ENCODE measurements at regions not wholly inside any gene's neighbourhood (a gene's known extent, or its start where the extent isn't known, plus 50 kb on each side); places are given as distances from the start of the nearest gene placed in this dataset.
"Not testable (repeated sequence)": the region's sequence is repeated elsewhere in the genome, so short reads cannot be mapped to it uniquely, and the experiment has no call there.

DNA sequence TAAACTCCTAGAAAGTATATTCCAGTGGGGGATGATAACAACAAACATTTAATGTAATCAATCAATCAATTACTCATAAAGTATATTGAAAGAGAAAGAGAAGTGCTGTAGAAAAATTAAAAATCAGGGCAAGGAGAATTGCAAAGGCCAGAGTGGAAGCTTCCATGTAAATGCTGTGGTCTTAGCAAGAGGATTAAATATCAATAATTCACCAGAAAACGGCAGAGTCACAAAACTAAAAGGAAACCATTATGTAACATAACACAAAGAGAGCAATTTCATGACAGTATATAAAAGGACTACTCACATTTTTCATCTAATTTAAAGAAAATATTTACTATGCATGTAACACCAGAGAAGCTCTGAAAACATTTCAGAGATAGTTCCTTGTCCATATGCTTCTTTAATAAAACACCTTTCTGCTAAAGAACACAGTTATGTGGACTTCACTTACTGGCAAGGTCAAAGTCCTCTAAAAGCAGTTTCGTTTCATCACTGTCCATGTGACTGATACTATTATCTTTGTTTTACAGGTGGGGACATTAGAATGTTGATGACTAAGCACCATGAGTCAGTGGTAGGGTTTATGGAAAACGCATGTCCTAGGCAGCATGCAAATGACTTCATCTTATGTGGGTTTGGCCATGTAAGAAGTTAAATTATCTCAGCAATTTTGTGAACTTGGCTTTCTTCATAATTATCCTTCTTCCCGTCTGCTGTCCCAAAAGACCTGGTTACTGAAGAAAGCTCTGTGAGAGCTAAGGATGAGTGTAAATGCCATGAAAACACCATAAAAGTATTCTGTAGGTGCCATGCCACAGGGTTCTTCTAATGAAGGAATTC, 185.8 kb upstream of the TENT5A start:
- DNase-seq (no peak), ATAC-seq (ENCODE audit: poor library complexity) (peak; percentile 39)
- intact Hi-C loops (cut with DNase I) = no loop called here

DNA sequence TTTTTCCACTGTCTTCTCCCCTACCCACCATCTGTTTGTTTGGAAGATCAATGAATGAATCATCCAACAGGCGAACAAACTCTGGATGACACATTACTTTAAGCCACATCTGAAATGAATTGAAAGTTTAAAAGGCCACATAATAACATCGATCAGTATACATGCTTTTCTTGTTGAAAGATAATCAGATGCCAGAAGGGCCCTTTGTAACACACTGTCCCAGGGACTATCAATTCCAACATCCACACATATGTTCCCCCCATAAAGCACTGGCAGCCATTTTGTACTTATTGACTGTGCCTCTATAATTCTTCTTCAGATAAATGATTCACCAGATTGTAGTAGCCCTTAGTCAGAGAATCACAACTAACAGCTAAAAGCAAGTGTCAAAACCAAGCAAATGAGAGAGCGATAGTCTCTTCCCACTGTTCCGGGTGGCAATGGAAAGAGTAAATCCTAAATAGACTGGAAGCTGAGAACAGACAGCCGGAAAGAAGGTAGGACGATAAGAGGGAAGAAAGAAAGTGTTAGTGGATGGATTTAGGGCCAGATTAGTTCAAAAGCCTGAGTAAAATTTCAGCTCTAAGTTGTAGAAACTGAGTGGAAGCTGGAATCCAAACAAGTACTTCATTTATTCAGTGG, 184.9 kb upstream of the TENT5A start:
- ATAC-seq (ENCODE audit: poor library complexity) (no peak), DNase-seq (no peak)
- intact Hi-C loops (cut with DNase I) = no loop called here

DNA sequence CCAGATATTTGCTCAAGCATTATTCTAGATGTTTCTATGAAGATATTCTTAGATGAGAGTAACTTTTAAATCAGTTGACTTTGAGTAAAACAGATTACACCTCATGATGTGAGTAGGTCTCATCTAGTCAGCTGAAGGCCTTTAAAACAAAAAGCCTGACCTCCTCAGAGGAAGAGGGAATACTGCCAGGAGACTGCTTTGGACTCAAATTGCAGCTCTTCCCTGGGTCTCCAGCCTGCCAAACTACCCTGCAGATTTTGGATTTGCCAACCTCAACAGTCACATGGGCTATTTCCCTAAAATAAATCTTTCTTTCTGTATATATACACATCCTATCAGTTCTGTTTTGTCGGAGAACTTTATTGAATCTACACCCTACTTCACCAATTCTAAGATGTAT, 182.5 kb upstream of the TENT5A start:
- intact Hi-C loops (cut with DNase I) = no loop called here
- DNase-seq (no peak), ATAC-seq (ENCODE audit: poor library complexity) (no peak)

DNA sequence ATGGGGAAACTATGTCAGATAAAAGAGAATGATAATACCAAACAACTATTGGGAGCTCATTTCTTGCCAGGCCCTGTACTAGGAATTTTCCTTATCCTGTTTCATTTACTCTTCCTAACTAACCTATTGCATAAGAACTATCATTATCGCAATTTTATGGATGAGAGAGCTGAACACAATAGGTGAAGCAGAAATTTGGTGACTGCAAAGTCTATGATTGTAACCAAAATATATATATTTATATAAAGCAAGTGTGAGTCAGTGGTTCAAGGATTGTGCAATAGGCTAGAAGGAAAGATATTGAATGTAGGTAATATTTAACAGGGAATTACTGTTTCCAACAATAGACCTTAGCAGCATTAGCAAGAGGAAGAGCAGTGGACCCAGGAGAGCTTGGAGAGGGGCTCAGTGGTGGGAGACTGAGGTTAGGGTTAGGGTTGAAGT, 181.1 kb upstream of the TENT5A start:
- no peak for DNase-seq
- ATAC-seq (ENCODE audit: poor library complexity) = no peak
- intact Hi-C loops (cut with DNase I) = no loop called here

DNA sequence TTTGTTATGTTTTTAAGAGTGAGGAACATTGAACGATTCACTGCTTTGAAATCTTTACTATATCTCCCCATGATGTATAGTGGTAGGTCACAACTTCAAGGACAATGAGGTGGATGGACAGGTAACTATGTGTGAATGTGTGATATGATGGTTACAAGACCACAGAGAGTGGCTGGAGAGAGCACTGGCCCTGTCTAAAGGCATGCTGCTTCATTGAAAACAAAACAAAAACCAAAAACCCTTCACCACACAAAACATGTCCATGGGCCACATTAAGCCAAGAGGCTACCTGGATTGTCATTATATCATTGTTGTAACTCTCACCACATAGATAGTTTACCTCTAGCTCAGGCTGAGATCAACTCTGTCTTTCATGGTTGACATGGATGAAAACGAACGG, 180.6 kb upstream of the TENT5A start:
- DNase-seq = no peak

DNA sequence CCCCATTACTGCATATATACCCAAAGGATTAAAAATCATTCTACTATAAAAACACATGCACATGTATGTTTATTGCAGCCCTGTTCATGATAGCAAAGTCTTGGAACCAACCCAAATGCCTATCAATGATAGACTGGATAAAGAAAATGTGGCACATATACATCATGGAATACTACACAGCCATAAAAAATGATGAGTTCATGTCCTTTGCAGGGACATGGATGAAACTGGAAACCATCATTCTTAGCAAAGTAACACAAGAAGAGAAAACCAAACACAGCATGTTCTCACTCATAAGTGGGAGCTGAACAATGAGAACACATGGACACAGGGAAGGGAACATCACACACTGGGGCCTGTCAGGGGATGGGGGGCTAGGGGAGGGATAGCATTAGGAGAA, 180.0 kb upstream of the TENT5A start:
- ATAC-seq (ENCODE audit: poor library complexity); intact Hi-C loops (cut with DNase I); DNase-seq: not testable (repeated sequence)

More for the DNA sequence above, 180.6 kb upstream of the TENT5A start:
- ATAC-seq (ENCODE audit: poor library complexity) = no peak
- intact Hi-C loops (cut with DNase I) = no loop called here

DNA sequence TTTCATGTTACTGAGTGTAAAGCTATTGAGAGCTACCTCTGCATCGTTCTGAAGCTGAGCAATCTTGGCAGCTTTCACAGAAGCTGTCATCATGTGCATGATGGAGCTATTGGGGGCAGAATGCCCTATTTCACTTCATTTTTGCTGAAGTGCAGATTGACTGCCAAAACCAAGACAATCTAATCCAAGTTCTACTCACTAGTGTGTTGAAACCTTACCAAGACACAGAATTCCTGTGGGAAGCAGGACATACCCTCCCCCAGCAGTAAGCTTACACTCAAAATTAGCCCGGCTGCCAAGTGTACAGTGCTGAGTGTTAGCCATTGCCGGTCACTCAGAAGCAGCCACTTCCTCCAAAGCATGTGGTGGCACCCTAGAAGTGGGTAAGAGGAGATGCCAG, 177.3 kb upstream of the TENT5A start:
- ATAC-seq (ENCODE audit: poor library complexity) = peak; percentile 75
- DNase-seq = no peak
- intact Hi-C loops (cut with DNase I) = no loop called here

DNA sequence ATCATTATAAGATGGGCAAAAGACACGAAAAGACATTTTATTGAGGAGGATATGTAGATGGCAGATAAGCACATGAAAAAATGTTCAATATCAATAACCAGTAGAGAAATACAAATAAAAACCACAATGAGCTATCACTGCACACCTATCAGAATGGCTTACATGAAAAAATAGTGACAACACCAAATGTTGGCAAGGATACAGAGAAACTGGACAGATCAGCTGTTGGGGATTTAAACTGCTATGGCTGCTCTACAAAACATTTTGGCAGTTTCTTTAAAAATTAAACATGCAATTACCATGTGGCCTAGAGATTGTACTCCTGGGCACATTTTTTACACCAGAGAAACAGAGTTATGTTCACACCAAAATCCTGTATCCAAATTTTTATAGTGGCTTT, 172.7 kb upstream of the TENT5A start:
- intact Hi-C loops (cut with DNase I) = no loop called here
- DNase-seq (no peak), ATAC-seq (ENCODE audit: poor library complexity) (no peak)

- ATAC-seq (ENCODE audit: poor library complexity) = peak; percentile 63
- DNase-seq = no peak
- intact Hi-C loops (cut with DNase I) = no loop called here
Measured at GRCh38 chr6:81909981-81910900, 157.8 kb upstream of the TENT5A start.

GRCh38 chr6:81909162-81909561, 156.7 kb upstream of the TENT5A start:
- intact Hi-C loops (cut with DNase I) = no loop called here
- ATAC-seq (ENCODE audit: poor library complexity) = no peak

DNA sequence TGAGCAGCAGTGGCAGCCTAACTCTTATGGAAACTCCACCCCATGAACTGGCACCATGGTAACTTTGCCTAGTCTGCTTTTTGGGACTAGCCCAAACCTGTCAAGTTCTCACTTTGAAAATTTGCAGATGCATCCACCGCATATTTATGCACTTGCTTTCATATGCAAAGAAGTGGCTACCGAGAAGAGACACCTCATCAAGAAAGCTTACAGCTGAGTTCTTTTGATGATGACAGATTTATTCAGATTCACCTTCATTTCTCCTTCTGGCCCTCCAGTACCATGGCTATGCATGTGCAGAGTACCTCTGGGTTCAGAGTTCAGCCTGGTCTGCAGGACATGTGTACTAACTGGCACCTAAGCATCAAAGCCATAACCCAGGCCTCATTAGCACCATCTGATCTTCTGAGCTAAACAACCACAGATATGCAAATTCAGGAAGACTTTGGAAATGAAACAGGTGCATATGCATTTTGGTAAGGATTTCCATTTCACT, 154.3 kb upstream of the TENT5A start:
- intact Hi-C loops (cut with DNase I) = no loop called here
- no peak for DNase-seq
- peak; percentile 64 for ATAC-seq (ENCODE audit: poor library complexity)

More at GRCh38 chr6:81909162-81909561, 156.7 kb upstream of the TENT5A start:
- no peak for DNase-seq

DNA sequence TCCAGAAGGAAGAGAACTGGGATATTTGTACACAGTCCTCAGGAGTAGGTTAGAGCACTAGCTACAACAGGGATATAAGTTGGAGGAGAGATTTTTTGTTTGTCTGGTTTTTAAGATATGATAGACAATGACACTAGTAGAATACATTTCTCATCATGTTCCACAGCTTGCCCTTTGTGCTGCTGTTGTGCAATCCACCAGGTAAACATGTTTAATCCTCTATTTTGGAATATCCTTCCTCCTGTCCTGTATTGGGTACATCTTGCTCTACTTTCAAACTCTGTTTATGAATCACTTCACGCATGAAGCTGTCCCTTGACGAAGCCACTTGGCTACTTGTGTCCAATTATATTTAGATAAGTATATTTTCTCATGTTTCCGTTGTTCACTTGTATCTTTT, 153.6 kb upstream of the TENT5A start:
- DNase-seq = no peak
- intact Hi-C loops (cut with DNase I) = no loop called here
- no peak for ATAC-seq (ENCODE audit: poor library complexity)

DNA sequence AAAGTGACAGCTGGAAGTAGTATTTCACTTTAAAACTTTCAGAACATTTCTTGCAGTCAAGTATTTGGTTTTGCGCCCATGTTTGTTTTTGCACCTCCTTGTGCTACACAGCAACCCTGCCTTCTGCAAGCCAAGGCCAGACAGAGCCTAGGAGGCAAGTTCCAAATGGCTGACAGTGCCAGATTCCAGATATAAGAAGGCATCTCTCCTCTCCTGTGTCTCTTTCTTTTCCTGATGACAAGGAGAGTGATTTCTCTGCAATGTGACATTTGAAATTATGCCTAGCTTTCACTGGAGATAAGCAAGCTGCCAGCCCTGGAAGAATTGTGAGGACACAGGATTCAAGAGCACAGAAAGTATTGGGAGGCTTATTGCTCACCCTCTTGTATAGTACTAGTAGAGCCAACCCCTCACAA, 149.1 kb upstream of the TENT5A start:
- DNase-seq (peak; percentile 66), ATAC-seq (ENCODE audit: poor library complexity) (peak; percentile 97)
- intact Hi-C loops (cut with DNase I) = loop anchor here (5.0 kb wide), 1 partner anchor 149 kb away; the partner anchor contains the start of gene TENT5A

DNA sequence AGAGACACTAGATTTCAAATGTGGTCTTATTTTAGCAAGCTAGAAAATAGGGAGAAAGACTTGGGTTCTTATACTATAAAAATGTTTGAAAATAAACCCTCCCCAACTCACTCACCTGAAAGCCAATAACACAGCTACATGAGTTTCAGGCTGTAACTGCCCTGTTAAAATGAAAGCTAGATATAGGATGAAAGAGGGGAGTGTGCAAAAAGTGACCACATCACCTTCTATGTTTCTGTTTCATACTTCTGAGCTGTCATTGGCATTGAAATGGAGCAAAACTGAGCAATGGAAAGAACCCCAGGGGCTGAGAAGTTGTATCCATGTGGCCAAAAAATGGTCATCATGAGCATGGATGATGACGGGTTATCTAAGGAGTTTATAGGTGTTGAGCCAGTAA, 148.1 kb upstream of the TENT5A start:
- intact Hi-C loops (cut with DNase I) = loop anchor here (5.0 kb wide), 1 partner anchor 148 kb away; the partner anchor contains the start of gene TENT5A
- DNase-seq (no peak), ATAC-seq (ENCODE audit: poor library complexity) (no peak)

GRCh38 chr6:81897793-81898192, 145.3 kb upstream of the TENT5A start:
- ATAC-seq (ENCODE audit: poor library complexity) (no peak), DNase-seq (no peak)
- intact Hi-C loops (cut with DNase I) = loop anchor here (10.0 kb wide), 1 partner anchor 63 kb away; no protein-coding TSS in a partner anchor

- no peak for DNase-seq
- no peak for ATAC-seq (ENCODE audit: poor library complexity)
- intact Hi-C loops (cut with DNase I) = loop anchor here (10.0 kb wide), 1 partner anchor 62 kb away; no protein-coding TSS in a partner anchor
Measured at GRCh38 chr6:81896525-81897503, 144.3 kb upstream of the TENT5A start.

DNA sequence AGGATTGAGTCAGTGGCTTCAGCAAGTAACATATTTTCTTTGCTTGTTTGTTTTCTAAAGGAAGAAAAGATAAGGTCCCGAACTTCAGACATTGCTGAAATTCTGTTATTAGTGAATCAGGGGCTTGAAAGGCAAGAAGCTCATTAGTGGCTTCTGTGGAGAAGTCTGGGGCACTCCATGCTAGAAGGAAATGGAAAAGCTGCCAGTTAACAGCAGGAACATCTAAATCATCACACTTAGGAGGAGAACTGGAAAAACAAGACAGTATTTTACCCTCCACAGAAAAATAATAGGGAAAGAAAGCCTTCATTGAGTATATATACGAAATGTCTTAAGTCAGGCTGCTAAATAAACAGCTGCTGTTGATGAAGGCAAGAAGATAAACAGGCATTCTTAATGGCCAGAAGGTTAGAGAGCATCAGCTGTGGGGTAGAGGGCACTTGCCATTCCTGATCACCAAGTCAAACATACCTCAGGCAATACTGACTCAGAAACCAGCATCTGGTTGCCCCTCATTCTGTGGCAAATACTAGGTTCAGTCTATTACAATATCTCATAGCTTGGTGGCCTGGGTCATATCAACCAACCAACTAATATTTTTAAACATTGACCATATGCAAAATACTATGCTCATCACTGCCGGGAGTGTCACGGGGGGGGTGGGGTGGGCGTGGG, 143.2 kb upstream of the TENT5A start:
- intact Hi-C loops (cut with DNase I) = loop anchor here (10.0 kb wide), 1 partner anchor 61 kb away; no protein-coding TSS in a partner anchor
- DNase-seq (no peak), ATAC-seq (ENCODE audit: poor library complexity) (no peak)
